Endothelial cell of umbilical vein (primary cell): ENCODE measurements at regions not wholly inside any gene's neighbourhood (a gene's known extent, or its start where the extent isn't known, plus 50 kb on each side); places are given as distances from the start of the nearest gene placed in this dataset.
"Not testable (repeated sequence)": the region's sequence is repeated elsewhere in the genome, so short reads cannot be mapped to it uniquely, and the experiment has no call there.

Experiments
- BruUV-seq: library from RNA; stranded (reverse); fragments of 400-500 nt; replicated peaks from 2 replicates; lab custom pipeline; 2021; lab: Mats Ljungman, UMichigan
- CTCF ChIA-PET: fragments of 300-600, 350-600 bp; sonication (Branson Sonifier 250); formaldehyde crosslinking; loops from one replicate; lab custom pipeline; 2021; ENCODE audit warnings: antibody characterized with exemption, inconsistent platforms; lab: Charles Lee
- POLR2A ChIA-PET: fragments of 300-600, 350-600 bp; sonication (Branson Sonifier 250); formaldehyde crosslinking; loops from one replicate; lab custom pipeline; 2021; ENCODE audit warnings: antibody characterized with exemption, inconsistent platforms; lab: Charles Lee
- DNase-seq: peaks from one replicate; pipeline ENCODE4 v3.0.0-alpha.2; 2011; ENCODE audit warnings: low read depth, low spot score
- FAIRE-seq: peaks from 2 replicates; lab custom pipeline; 2011; peaks lifted over from hg19 to GRCh38; lab: Jason Lieb, UNC
- H2AFZ ChIP-seq: 2 replicates; pipeline ENCODE4 v1.6.0; 2012; ENCODE audit warnings: low read depth, low read length, control low read depth, inconsistent platforms
- H3K27ac ChIP-seq: 2 replicates; pipeline ENCODE4 v1.5.1; 2011; ENCODE audit warnings: low read depth, mild to moderate bottlenecking, control low read depth, low read length, moderate library complexity; ENCODE audit not compliant: insufficient read depth
- H3K27me3 ChIP-seq, 2 experiments: 2 replicates each; pipeline versions ENCODE4 v1.6.0 to v1.6.1; 2011; ENCODE audit warnings: low read length in 2 of 2, mixed read lengths in 1 of 2; ENCODE audit not compliant: control insufficient read depth in 2 of 2, insufficient read depth in 2 of 2
- H3K36me3 ChIP-seq, 2 experiments: 2 replicates in 1 of 2; 3 replicates in 1 of 2; pipeline ENCODE4 v1.5.1; 2011; ENCODE audit warnings: low read length in 2 of 2, mild to moderate bottlenecking in 1 of 2, moderate library complexity in 1 of 2; ENCODE audit not compliant: control insufficient read depth in 2 of 2, insufficient read depth in 2 of 2; ENCODE audit errors: extremely low read depth in 1 of 2
- H3K4me1 ChIP-seq: 3 replicates; pipeline ENCODE4 v1.5.1; 2011; ENCODE audit warnings: mild to moderate bottlenecking, low read length; ENCODE audit not compliant: control insufficient read depth, insufficient read depth; ENCODE audit errors: extremely low read depth
- H3K4me2 ChIP-seq: 2 replicates; pipeline ENCODE4 v1.6.1; 2011; ENCODE audit warnings: low read length, control low read depth, mixed read lengths; ENCODE audit not compliant: insufficient read depth
- H3K4me3 ChIP-seq, 3 experiments: fragments of 200-600 bp in 1 of 3; sonication (generic), shearing (Covaris generic) in 1 of 3; replicated peaks in 1 of 3; 2 replicates each; pipeline ENCODE4 v1.5.1; 2011 to 2016; ENCODE audit warnings: control low read depth in 3 of 3, low read length in 3 of 3, mild to moderate bottlenecking in 2 of 3, inconsistent platforms in 1 of 3, low read depth in 1 of 3, moderate library complexity in 1 of 3; ENCODE audit not compliant: insufficient read depth in 1 of 3
- H3K79me2 ChIP-seq: 2 replicates; pipeline ENCODE4 v1.6.0; 2012; ENCODE audit warnings: low read length, inconsistent platforms; ENCODE audit not compliant: control insufficient read depth, insufficient read depth
- H3K9ac ChIP-seq: replicated peaks from 2 replicates; pipeline ENCODE3; 2011; ENCODE audit warnings: low read length, control low read depth; ENCODE audit not compliant: insufficient read depth; ENCODE audit errors: extremely low read depth
- H3K9me1 ChIP-seq: replicated peaks from 3 replicates; pipeline ENCODE4 v1.6.0; 2011; ENCODE audit warnings: mild to moderate bottlenecking, low read length; ENCODE audit not compliant: control insufficient read depth, insufficient read depth; ENCODE audit errors: extremely low read depth
- H3K9me3 ChIP-seq: replicated peaks from 2 replicates; pipeline ENCODE4 v1.5.1; 2012; ENCODE audit warnings: low read length, inconsistent platforms; ENCODE audit not compliant: control insufficient read depth, insufficient read depth
- H4K20me1 ChIP-seq: replicated peaks from 2 replicates; pipeline ENCODE3; 2011; ENCODE audit warnings: mild to moderate bottlenecking, low read length; ENCODE audit not compliant: control insufficient read depth, insufficient read depth; ENCODE audit errors: extremely low read depth
- dilution Hi-C: fragments of 300-500 bp; cut with MboI; formaldehyde crosslinking; loops from one replicate; pipeline ENCODE4 v1.15.0; 2019; ENCODE audit warnings: low sequenced_read_pairs; ENCODE audit not compliant: extremely low pct_ligation_motif_present
- intact Hi-C: fragments of 100-400 bp; cut with micrococcal nuclease; formaldehyde crosslinking; loops from one replicate; pipeline ENCODE4 v1.10.0; 2022

- H4K20me1 ChIP-seq, POLR2A ChIA-PET, DNase-seq, intact Hi-C loops, H3K79me2 ChIP-seq, H2AFZ ChIP-seq, H3K9me1 ChIP-seq, CTCF ChIA-PET, H3K9me3 ChIP-seq, H3K4me1 ChIP-seq, H3K27ac ChIP-seq, FAIRE-seq, H3K4me3 ChIP-seq, dilution Hi-C loops, BruUV-seq, H3K4me2 ChIP-seq, H3K36me3 ChIP-seq, H3K27me3 ChIP-seq, H3K9ac ChIP-seq: not testable (repeated sequence)
These were observed 328.3 kb upstream of the OR4C13 start for GRCh38 chr11:49623872-49624271.

GRCh38 chr11:49670705-49671104, 281.5 kb upstream of the OR4C13 start:
- H3K4me2 ChIP-seq, H2AFZ ChIP-seq, intact Hi-C loops, H3K36me3 ChIP-seq, CTCF ChIA-PET, POLR2A ChIA-PET, H3K9me1 ChIP-seq, H3K27ac ChIP-seq, dilution Hi-C loops, BruUV-seq, H3K4me3 ChIP-seq, DNase-seq, H4K20me1 ChIP-seq, H3K9me3 ChIP-seq, H3K27me3 ChIP-seq, H3K4me1 ChIP-seq, H3K9ac ChIP-seq, FAIRE-seq, H3K79me2 ChIP-seq: not testable (repeated sequence)

- POLR2A ChIA-PET = not testable (repeated sequence)
These were observed 250.1 kb upstream of the OR4C13 start for GRCh38 chr11:49702121-49702520.

GRCh38 chr11:49750447-49750846, 201.7 kb upstream of the OR4C13 start:
- dilution Hi-C loops, H2AFZ ChIP-seq, H3K9ac ChIP-seq, intact Hi-C loops, BruUV-seq, CTCF ChIA-PET, H3K9me3 ChIP-seq, H3K4me1 ChIP-seq, H3K36me3 ChIP-seq, H3K27me3 ChIP-seq, H3K4me3 ChIP-seq, POLR2A ChIA-PET, FAIRE-seq, DNase-seq, H4K20me1 ChIP-seq, H3K79me2 ChIP-seq, H3K4me2 ChIP-seq, H3K9me1 ChIP-seq, H3K27ac ChIP-seq: not testable (repeated sequence)

More at GRCh38 chr11:49702121-49702520, 250.1 kb upstream of the OR4C13 start:
- H3K4me2 ChIP-seq, H3K27ac ChIP-seq, BruUV-seq, H2AFZ ChIP-seq, H3K79me2 ChIP-seq, H3K9me1 ChIP-seq, H4K20me1 ChIP-seq, H3K27me3 ChIP-seq, H3K36me3 ChIP-seq, FAIRE-seq, H3K4me1 ChIP-seq, H3K9ac ChIP-seq, intact Hi-C loops, H3K9me3 ChIP-seq, DNase-seq, H3K4me3 ChIP-seq, dilution Hi-C loops, CTCF ChIA-PET: not testable (repeated sequence)
